Caco-2 (cell line): ENCODE measurements at regions not wholly inside any gene's neighbourhood (a gene's known extent, or its start where the extent isn't known, plus 50 kb on each side); places are given as distances from the start of the nearest gene placed in this dataset.

Source experiments
- BruUV-seq: library from RNA; stranded (reverse); fragments of 400-500 nt; replicated peaks from 2 replicates; lab custom pipeline; 2021; lab: Mats Ljungman, UMichigan
- CTCF ChIA-PET: fragments of 300-600 bp; sonication (Branson Sonifier 250); formaldehyde crosslinking; loops from one replicate; lab custom pipeline; 2022; ENCODE audit warnings: antibody characterized with exemption; lab: Charles Lee
- POLR2A ChIA-PET: fragments of 300-600 bp; sonication (Branson Sonifier 250); formaldehyde crosslinking; loops from one replicate; lab custom pipeline; 2022; ENCODE audit warnings: antibody characterized with exemption; lab: Charles Lee
- DNase-seq, 2 experiments: peaks; one replicate each; pipeline versions ENCODE4 v3.0.0 to v3.0.0-alpha.2; 2020 to 2022
- H3K27me3 ChIP-seq: replicated peaks from 2 replicates; pipeline ENCODE4 v1.6.0; 2011; ENCODE audit warnings: low read length; ENCODE audit not compliant: control insufficient read depth, insufficient read depth
- H3K36me3 ChIP-seq: 2 replicates; pipeline ENCODE4 v1.5.1; 2011; ENCODE audit warnings: low read length; ENCODE audit not compliant: control insufficient read depth, insufficient read depth
- H3K4me1 ChIP-seq: fragments of 250-450 bp; sonication (Bioruptor Pico); 2 replicates; pipeline ENCODE4 v1.5.1; 2020; ENCODE audit warnings: mild to moderate bottlenecking
- H3K4me3 ChIP-seq: 2 replicates; pipeline ENCODE4 v1.5.1; 2011; ENCODE audit warnings: low read depth, mild to moderate bottlenecking, control low read depth, low read length
- H3K9me3 ChIP-seq: fragments of 250-450 bp; sonication (Bioruptor Pico); 2 replicates; pipeline ENCODE4 v1.5.1; 2020; ENCODE audit warnings: mild to moderate bottlenecking, moderate library complexity
- H3K27ac Mint-ChIP-seq: one replicate; pipeline ENCODE4 v1.8.0; 2022; ENCODE audit warnings: mixed read lengths; ENCODE audit not compliant: unreplicated experiment
- H3K27me3 Mint-ChIP-seq: one replicate; pipeline ENCODE4 v1.8.0; 2022; ENCODE audit warnings: mixed read lengths; ENCODE audit not compliant: insufficient read depth, unreplicated experiment
- H3K36me3 Mint-ChIP-seq: one replicate; pipeline ENCODE4 v1.8.0; 2022; ENCODE audit warnings: mild to moderate bottlenecking, mixed read lengths; ENCODE audit not compliant: insufficient read depth, unreplicated experiment
- H3K4me1 Mint-ChIP-seq: one replicate; pipeline ENCODE4 v1.8.0; 2022; ENCODE audit warnings: low read depth, mixed read lengths; ENCODE audit not compliant: unreplicated experiment
- H3K4me3 Mint-ChIP-seq: one replicate; pipeline ENCODE4 v1.8.0; 2022; ENCODE audit warnings: mild to moderate bottlenecking, moderate library complexity, mixed read lengths; ENCODE audit not compliant: unreplicated experiment
- H3K9me3 Mint-ChIP-seq: one replicate; pipeline ENCODE4 v1.8.0; 2022; ENCODE audit warnings: mixed read lengths; ENCODE audit not compliant: unreplicated experiment
- CTCF ChIP-seq, 2 experiments: fragments of 200-600 bp in 1 of 2; IDR thresholded peaks; 1 replicate in 1 of 2; 2 replicates in 1 of 2; pipeline versions ENCODE4 v1.5.1 to v1.8.0; 2011 to 2022; ENCODE audit warnings: antibody characterized with exemption in 1 of 2, control low read depth in 1 of 2, inconsistent platforms in 1 of 2, low read depth in 1 of 2, low read length in 1 of 2, mild to moderate bottlenecking in 1 of 2, moderate library complexity in 1 of 2; ENCODE audit not compliant: insufficient read depth in 1 of 2, severe bottlenecking in 1 of 2, unreplicated experiment in 1 of 2
- intact Hi-C: fragments of 100-400 bp; cut with micrococcal nuclease; formaldehyde crosslinking; loops from one replicate; pipeline ENCODE4 v1.10.0; 2022; ENCODE audit not compliant: unreplicated experiment

GRCh38 chr3:16821053-16821452, 63.7 kb upstream of the PLCL2 start:
- CTCF ChIA-PET: no interaction called here
- no peaks in the 10 kb centered on the region for H3K4me1 Mint-ChIP-seq
- H3K4me3 Mint-ChIP-seq: no peak overlapping the region
- DNase-seq: no peak
- no peak overlapping the region for H3K27ac Mint-ChIP-seq
- H3K36me3 Mint-ChIP-seq: no peaks in the 10 kb centered on the region
- no peaks in the 10 kb centered on the region for H3K9me3 Mint-ChIP-seq
- peaks cover 15% of the 10 kb centered on the region for H3K27me3 Mint-ChIP-seq
- Histone ChIP-seq H3K27me3 (no peaks in the 10 kb centered on the region), H3K4me1 (no peaks in the 10 kb centered on the region), H3K36me3 (no peaks in the 10 kb centered on the region), H3K4me3 (no peak overlapping the region), H3K9me3 (no peaks in the 10 kb centered on the region)
- intact Hi-C loops: loop anchor here (10.0 kb wide), 1 partner anchor 214 kb away; no protein-coding TSS in a partner anchor
- no peak for TF ChIP-seq CTCF (IDR thresholded peaks at IDR 0.05; ENCODE audit: insufficient read depth in 1 of 2, low read depth in 1 of 2, low read length in 1 of 2, severe bottlenecking in 1 of 2, unreplicated experiment in 1 of 2)
- BruUV-seq: no TSS peak
- POLR2A ChIA-PET: no interaction called here

GRCh38 chr3:16824081-16824696, 60.6 kb upstream of the PLCL2 start:
- Histone ChIP-seq H3K27me3 (no peaks in the 10 kb centered on the region), H3K4me3 (no peak overlapping the region), H3K9me3 (no peaks in the 10 kb centered on the region), H3K36me3 (no peaks in the 10 kb centered on the region), H3K4me1 (no peaks in the 10 kb centered on the region)
- H3K27ac Mint-ChIP-seq: no peak overlapping the region
- H3K4me1 Mint-ChIP-seq: no peaks in the 10 kb centered on the region
- no peak for DNase-seq
- H3K9me3 Mint-ChIP-seq: no peaks in the 10 kb centered on the region
- H3K27me3 Mint-ChIP-seq: peaks cover 20% of the 10 kb centered on the region
- no peaks in the 10 kb centered on the region for H3K36me3 Mint-ChIP-seq
- intact Hi-C loops: loop anchor here (10.0 kb wide), 1 partner anchor 211 kb away; no protein-coding TSS in a partner anchor
- no peak overlapping the region for H3K4me3 Mint-ChIP-seq
- BruUV-seq: no TSS peak
- CTCF ChIA-PET: no interaction called here
- no peak for TF ChIP-seq CTCF (IDR thresholded peaks at IDR 0.05; ENCODE audit: insufficient read depth in 1 of 2, low read depth in 1 of 2, low read length in 1 of 2, severe bottlenecking in 1 of 2, unreplicated experiment in 1 of 2)
- POLR2A ChIA-PET: no interaction called here

GRCh38 chr3:16825617-16826204, 59.0 kb upstream of the PLCL2 start:
- H3K27me3 Mint-ChIP-seq: peaks cover 21% of the 10 kb centered on the region
- no TSS peak for BruUV-seq

More at GRCh38 chr3:16825617-16826204, 59.0 kb upstream of the PLCL2 start:
- intact Hi-C loops: loop anchor here (10.0 kb wide), 1 partner anchor 209 kb away; no protein-coding TSS in a partner anchor
- ChIA-PET POLR2A (no interaction called here), CTCF (no interaction called here)
- Mint-ChIP-seq H3K36me3 (no peaks in the 10 kb centered on the region), H3K27ac (no peak overlapping the region), H3K4me3 (no peak overlapping the region), H3K9me3 (no peaks in the 10 kb centered on the region), H3K4me1 (no peaks in the 10 kb centered on the region)
- no peaks in the 10 kb centered on the region for H3K9me3 ChIP-seq
- no peak for TF ChIP-seq CTCF (IDR thresholded peaks at IDR 0.05; ENCODE audit: insufficient read depth in 1 of 2, low read depth in 1 of 2, low read length in 1 of 2, severe bottlenecking in 1 of 2, unreplicated experiment in 1 of 2)
- H3K36me3 ChIP-seq: no peaks in the 10 kb centered on the region
- no peaks in the 10 kb centered on the region for H3K4me1 ChIP-seq
- no peak overlapping the region for H3K4me3 ChIP-seq
- H3K27me3 ChIP-seq: no peaks in the 10 kb centered on the region
- DNase-seq: no peak
